ENCODE measurements at regions not wholly inside any gene's neighbourhood (a gene's known extent, or its start where the extent isn't known, plus 50 kb on each side); places are given as distances from the start of the nearest gene placed in this dataset.

DNA sequence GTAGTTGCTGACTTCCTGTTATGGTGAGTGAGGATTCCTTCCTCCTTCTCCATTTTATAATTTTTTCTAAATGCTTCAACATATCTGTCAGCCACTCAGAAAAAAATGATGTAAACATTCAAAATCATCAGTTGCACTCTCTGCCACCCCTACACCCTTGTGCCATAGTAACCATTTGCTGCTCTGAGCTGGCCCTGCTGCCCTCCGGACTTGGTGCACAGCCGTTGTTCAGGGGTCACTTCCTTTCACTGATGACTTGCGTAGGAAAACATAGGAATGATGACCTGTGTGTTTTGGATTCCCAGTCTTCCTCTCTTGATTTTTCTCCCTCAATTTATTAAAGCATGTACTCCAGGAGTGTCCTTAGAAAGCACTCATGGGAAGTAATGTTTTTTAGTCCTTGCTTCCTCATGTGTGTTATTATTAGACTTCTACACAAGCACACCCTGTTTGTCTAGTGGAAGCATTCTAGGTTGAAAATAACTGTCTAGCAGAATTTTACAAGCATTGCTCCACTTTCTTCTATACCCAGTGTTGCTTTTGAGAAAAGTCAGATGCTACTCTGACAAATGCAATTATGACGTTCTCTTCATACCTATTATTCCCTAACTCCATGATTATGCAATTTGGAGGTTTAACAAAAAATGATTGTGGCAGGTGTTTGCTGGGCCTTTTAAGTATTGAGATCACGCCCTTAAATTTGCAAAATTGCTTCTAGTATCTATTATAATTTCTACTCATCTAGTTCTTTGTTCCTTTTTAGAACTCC, 62.6 kb upstream of the MTPN start:
- TF ChIP-seq POLR2A (IDR thresholded peaks at IDR 0.05) (no peak), CTCF (IDR thresholded peaks at IDR 0.05) (no peak)

All from esophagus squamous epithelium (tissue), 4 donors.